G401.6 (cell line): ENCODE measurements at regions not wholly inside any gene's neighbourhood (a gene's known extent, or its start where the extent isn't known, plus 50 kb on each side); places are given as distances from the start of the nearest gene placed in this dataset.
"Not testable (repeated sequence)": the region's sequence is repeated elsewhere in the genome, so short reads cannot be mapped to it uniquely, and the experiment has no call there.

Experiments
- FAIRE-seq: peaks from 2 replicates; lab custom pipeline; 2012; peaks lifted over from hg19 to GRCh38; lab: Jason Lieb, UNC

- FAIRE-seq: no peak
Measured at GRCh38 chr14:21965042-21965441, 291.4 kb upstream of the OR4E1 start.

- no peak for FAIRE-seq
Measured at GRCh38 chr14:21964180-21964579, 290.6 kb upstream of the OR4E1 start.

- no peak for FAIRE-seq
Measured at GRCh38 chr14:21960636-21961035, 287.0 kb upstream of the OR4E1 start.

- no peak for FAIRE-seq
Measured at GRCh38 chr14:21941885-21942284, 268.3 kb upstream of the OR4E1 start.

- FAIRE-seq: no peak
Measured at GRCh38 chr14:21940887-21941856, 267.6 kb upstream of the OR4E1 start.

- no peak for FAIRE-seq
Measured at GRCh38 chr14:21939836-21940235, 266.2 kb upstream of the OR4E1 start.

GRCh38 chr14:21937996-21938395, 264.4 kb upstream of the OR4E1 start:
- no peak for FAIRE-seq

- no peak for FAIRE-seq
Measured at GRCh38 chr14:21933681-21934080, 260.1 kb upstream of the OR4E1 start.

GRCh38 chr14:21924479-21924878, 250.9 kb upstream of the OR4E1 start:
- no peak for FAIRE-seq

GRCh38 chr14:21923820-21924219, 250.2 kb upstream of the OR4E1 start:
- no peak for FAIRE-seq

GRCh38 chr14:21921453-21921852, 247.8 kb upstream of the OR4E1 start:
- FAIRE-seq: no peak

- peak; percentile 86 for FAIRE-seq
Measured at GRCh38 chr14:21917699-21918436, 244.2 kb upstream of the OR4E1 start.

- FAIRE-seq: no peak
Measured at GRCh38 chr14:21915826-21916225, 242.2 kb upstream of the OR4E1 start.

- FAIRE-seq: peak; percentile 80
Measured at GRCh38 chr14:21913759-21914158, 240.1 kb upstream of the OR4E1 start.

GRCh38 chr14:21912367-21912766, 238.7 kb upstream of the OR4E1 start:
- no peak for FAIRE-seq

- no peak for FAIRE-seq
Measured at GRCh38 chr14:21911877-21912276, 238.3 kb upstream of the OR4E1 start.

- no peak for FAIRE-seq
Measured at GRCh38 chr14:21910260-21910659, 236.6 kb upstream of the OR4E1 start.

- no peak for FAIRE-seq
Measured at GRCh38 chr14:21902561-21903181, 229.1 kb upstream of the OR4E1 start.

GRCh38 chr14:21894898-21895194, 221.2 kb upstream of the OR4E1 start:
- FAIRE-seq: not testable (repeated sequence)

- FAIRE-seq: no peak
Measured at GRCh38 chr14:21894003-21894897, 220.6 kb upstream of the OR4E1 start.

GRCh38 chr14:21891921-21892320, 218.3 kb upstream of the OR4E1 start:
- FAIRE-seq: no peak

- FAIRE-seq: no peak
Measured at GRCh38 chr14:21884995-21885394, 211.4 kb upstream of the OR4E1 start.
